Heart right ventricle (tissue), 16 donors: ENCODE measurements at regions not wholly inside any gene's neighbourhood (a gene's known extent, or its start where the extent isn't known, plus 50 kb on each side); places are given as distances from the start of the nearest gene placed in this dataset.

Experiments used
- ATAC-seq, 8 donors: fragments of 200-7000 bp; cut with Tn5 transposase; one replicate each; pipeline ENCODE4 v1.9.1; 2020; ENCODE audit warnings: mild to moderate bottlenecking in 8 of 8, moderate library complexity in 8 of 8, moderate number of reproducible peaks in 1 of 8
- DNase-seq, 2 donors: peaks; one replicate each; pipeline ENCODE4 v3.0.0-alpha.2; 2020
- H3K27ac ChIP-seq, 10 donors: fragments of 200-600 bp; sonication (generic) in 2 of 10; one replicate each; pipeline versions ENCODE4 v1.5.0 to v1.8.0; 2020 to 2022; ENCODE audit warnings: mild to moderate bottlenecking in 3 of 10
- H3K27me3 ChIP-seq, 7 donors: fragments of 200-600 bp; one replicate each; pipeline ENCODE4 v1.8.0; 2021 to 2022; ENCODE audit warnings: mild to moderate bottlenecking in 2 of 7
- H3K36me3 ChIP-seq, 9 donors: fragments of 200-600 bp; sonication (generic) in 1 of 9; one replicate each; pipeline versions ENCODE4 v1.5.0 to v1.8.0; 2020 to 2022; ENCODE audit warnings: mild to moderate bottlenecking in 2 of 9
- H3K4me1 ChIP-seq, 9 donors: fragments of 200-600 bp; sonication (generic) in 1 of 9; one replicate each; pipeline versions ENCODE4 v1.5.0 to v1.8.0; 2020 to 2022; ENCODE audit warnings: mild to moderate bottlenecking in 4 of 9
- H3K4me3 ChIP-seq, 10 donors: fragments of 200-600 bp; sonication (generic) in 2 of 10; one replicate each; pipeline versions ENCODE4 v1.5.0 to v1.8.0; 2020 to 2022; ENCODE audit warnings: mild to moderate bottlenecking in 7 of 10, moderate library complexity in 2 of 10
- H3K9me3 ChIP-seq, 11 donors: fragments of 200-600 bp in 10 of 11; sonication (generic) in 2 of 11; one replicate each; pipeline versions ENCODE4 v1.5.0 to v1.8.0; 2013 to 2022; ENCODE audit warnings: mild to moderate bottlenecking in 2 of 11, control low read depth in 1 of 11, moderate library complexity in 1 of 11
- WGBS, 2 donors: extraction: QIAGEN DNeasy Blood & Tissue Kit; methylation state at CpG; one replicate each; pipeline ENCODE4 v1.1.7; 2013; ENCODE audit warnings: inconsistent platforms in 1 of 2; 5-methylcytosine and 5-hydroxymethylcytosine counted together
- intact Hi-C, 10 donors: fragments of 100-400 bp; cut with DNase I; formaldehyde crosslinking; loops; one replicate each; pipeline versions ENCODE4 v1.11.1 to v1.14.2; 2022
- TF ChIP-seq, protein P1 (sequence below), 9 donors: fragments of 200-600 bp; sonication (generic) in 2 of 9; IDR thresholded peaks; one replicate each; pipeline versions ENCODE4 v1.5.0 to v1.8.0; 2021 to 2022; ENCODE audit warnings: antibody characterized with exemption in 9 of 9, mild to moderate bottlenecking in 5 of 9, moderate library complexity in 1 of 9
- donor health status: Arrhythmogenic right ventricular cardiomyopathy.
- donor health status: ischemic (EF 13 %, LVEDD 7.1; RV severe dilation, severe dysfunction).
- donor health status: healthy with polysubstance abuse.
- donor health status: DM: no; HTN: yes; CAD: no.
- donor health status: DM: no; HTN: no; CAD: no.
- donor health status: ischemic (EF 25% LVEDD 6.9; RV normal size, moderate dysfunction).
- donor health status: ischemic (EF 25% LVEDD 5.7; RV mildly dilated, moderate dysfunction).
- donor health status: healthy.
- donor health status: DM: yes; HTN: yes; CAD: no.
- donor health status: Ischemic cardiomyopathy.
- donor health status: ischemic (EF 35%, LVEDD 5.7; RV mildly dilated, moderate dysfunction).
- donor health status: nonischemic (EF 11% LVEDD 7.7; RV severe dilation, severe dysfunction).
- donor health status: DM: yes; HTN: yes; CAD: no.
- donor health status: PGD.
- donor health status: ischemic (EF 29% LVEDD 5.4; RV normal size, mild dysfunction).
- donor health status: nonischemic (EF 23%, LVEDD 6.1; RV moderate dilation, normal function).

DNA sequence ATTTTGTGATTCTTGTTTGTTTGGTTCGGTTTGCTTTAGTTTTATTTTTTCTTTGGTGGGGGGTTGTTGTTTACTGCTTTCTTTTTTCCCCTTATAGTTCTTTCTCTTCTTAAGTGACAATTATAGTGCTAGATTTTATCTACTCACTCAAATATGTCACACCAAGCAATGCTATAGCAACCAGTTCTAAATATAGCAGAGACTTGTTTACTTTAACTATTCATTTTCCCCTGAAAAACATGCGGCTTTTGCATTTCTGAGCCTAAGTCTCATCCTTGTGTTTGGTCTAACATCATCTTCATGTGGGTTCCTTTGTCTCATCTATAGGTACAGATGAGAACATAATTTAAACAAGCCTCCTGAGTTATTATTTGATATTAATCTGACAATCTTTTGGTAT lies 676.6 kb downstream of the FAT4 start:
- 54 to 81% methylated on average over 2 of the region's 2 CpGs for WGBS, 2 donors

GRCh38 chr4:125992891-125993290 lies 678.1 kb downstream of the FAT4 start:
- H3K27ac ChIP-seq: no peak overlapping the region
- no peak for DNase-seq
- no peak overlapping the region for H3K4me3 ChIP-seq
- H3K4me1 ChIP-seq: peaks cover 0 to 3% (median 0%) of the 10 kb centered on the region in 9 donors
- no peaks in the 10 kb centered on the region for H3K27me3 ChIP-seq
- intact Hi-C loops: no loop called here
- TF ChIP-seq, protein P1, sequence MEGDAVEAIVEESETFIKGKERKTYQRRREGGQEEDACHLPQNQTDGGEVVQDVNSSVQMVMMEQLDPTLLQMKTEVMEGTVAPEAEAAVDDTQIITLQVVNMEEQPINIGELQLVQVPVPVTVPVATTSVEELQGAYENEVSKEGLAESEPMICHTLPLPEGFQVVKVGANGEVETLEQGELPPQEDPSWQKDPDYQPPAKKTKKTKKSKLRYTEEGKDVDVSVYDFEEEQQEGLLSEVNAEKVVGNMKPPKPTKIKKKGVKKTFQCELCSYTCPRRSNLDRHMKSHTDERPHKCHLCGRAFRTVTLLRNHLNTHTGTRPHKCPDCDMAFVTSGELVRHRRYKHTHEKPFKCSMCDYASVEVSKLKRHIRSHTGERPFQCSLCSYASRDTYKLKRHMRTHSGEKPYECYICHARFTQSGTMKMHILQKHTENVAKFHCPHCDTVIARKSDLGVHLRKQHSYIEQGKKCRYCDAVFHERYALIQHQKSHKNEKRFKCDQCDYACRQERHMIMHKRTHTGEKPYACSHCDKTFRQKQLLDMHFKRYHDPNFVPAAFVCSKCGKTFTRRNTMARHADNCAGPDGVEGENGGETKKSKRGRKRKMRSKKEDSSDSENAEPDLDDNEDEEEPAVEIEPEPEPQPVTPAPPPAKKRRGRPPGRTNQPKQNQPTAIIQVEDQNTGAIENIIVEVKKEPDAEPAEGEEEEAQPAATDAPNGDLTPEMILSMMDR (IDR thresholded peaks at IDR 0.05): no peak
- H3K36me3 ChIP-seq: no peaks in the 10 kb centered on the region
- ATAC-seq: no peak
- WGBS, 2 donors: 87 to 95% methylated on average over 2 of the region's 2 CpGs
- H3K9me3 ChIP-seq: no peaks in the 10 kb centered on the region

More for the DNA sequence above, 676.6 kb downstream of the FAT4 start:
- no peak overlapping the region for H3K27ac ChIP-seq
- no peak for ATAC-seq
- TF ChIP-seq, protein P1 (IDR thresholded peaks at IDR 0.05): no peak
- no peaks in the 10 kb centered on the region for H3K9me3 ChIP-seq
- H3K4me3 ChIP-seq: no peak overlapping the region
- H3K4me1 ChIP-seq: peaks cover 0 to 3% (median 0%) of the 10 kb centered on the region in 9 donors
- intact Hi-C loops: no loop called here
- no peaks in the 10 kb centered on the region for H3K27me3 ChIP-seq
- no peak for DNase-seq
- no peaks in the 10 kb centered on the region for H3K36me3 ChIP-seq

DNA sequence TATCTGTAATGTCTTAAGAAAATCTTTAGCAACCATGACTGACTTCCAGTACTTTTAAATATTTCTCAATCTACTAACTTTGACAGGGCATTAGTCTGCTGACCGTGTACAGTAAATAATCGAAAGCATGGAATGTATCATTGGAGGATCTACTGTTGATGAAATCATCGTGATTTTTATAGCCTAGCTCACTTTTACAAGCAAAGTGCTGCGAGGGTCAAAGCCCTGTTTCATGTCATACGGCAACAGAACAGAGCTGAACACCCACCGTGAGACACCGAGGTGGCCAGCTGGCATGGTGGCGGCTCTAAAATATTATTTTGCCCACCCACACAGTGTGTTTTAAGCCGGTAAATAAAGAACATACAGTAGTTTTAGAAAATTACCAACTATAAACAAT lies 679.3 kb downstream of the FAT4 start:
- DNase-seq: no peak
- Histone ChIP-seq H3K4me3 (no peak overlapping the region), H3K36me3 (no peaks in the 10 kb centered on the region), H3K9me3 (no peaks in the 10 kb centered on the region), H3K4me1 (peaks cover 0 to 3% (median 0%) of the 10 kb centered on the region in 9 donors), H3K27ac (no peak overlapping the region), H3K27me3 (no peaks in the 10 kb centered on the region)
- no peak for ATAC-seq
- intact Hi-C loops: no loop called here
- TF ChIP-seq, protein P1 (IDR thresholded peaks at IDR 0.05): no peak
- WGBS, 2 donors: 84 to 85% methylated on average over 9 of the region's 9 CpGs

- Histone ChIP-seq H3K27ac (no peak overlapping the region), H3K4me3 (no peak overlapping the region), H3K27me3 (no peaks in the 10 kb centered on the region), H3K36me3 (no peaks in the 10 kb centered on the region), H3K9me3 (no peaks in the 10 kb centered on the region), H3K4me1 (peaks cover 0 to 3% (median 0%) of the 10 kb centered on the region in 9 donors)
- no peak for ATAC-seq
- DNase-seq: no peak
- TF ChIP-seq, protein P1 (IDR thresholded peaks at IDR 0.05): no peak
- intact Hi-C loops: no loop called here
- 76 to 86% methylated on average over 1 of the region's 1 CpG for WGBS, 2 donors
These were observed 679.7 kb downstream of the FAT4 start for GRCh38 chr4:125994430-125994829.
